NCI-H524 treated with DMSO at 0.1 percent for 48 hours (cell line): ENCODE measurements at regions not wholly inside any gene's neighbourhood (a gene's known extent, or its start where the extent isn't known, plus 50 kb on each side); places are given as distances from the start of the nearest gene placed in this dataset.
"Not testable (repeated sequence)": the region's sequence is repeated elsewhere in the genome, so short reads cannot be mapped to it uniquely, and the experiment has no call there.

Source experiments
- DNase-seq: peaks from one replicate; lab custom pipeline; 2025; lab: John Stamatoyannopoulos, UW

DNA sequence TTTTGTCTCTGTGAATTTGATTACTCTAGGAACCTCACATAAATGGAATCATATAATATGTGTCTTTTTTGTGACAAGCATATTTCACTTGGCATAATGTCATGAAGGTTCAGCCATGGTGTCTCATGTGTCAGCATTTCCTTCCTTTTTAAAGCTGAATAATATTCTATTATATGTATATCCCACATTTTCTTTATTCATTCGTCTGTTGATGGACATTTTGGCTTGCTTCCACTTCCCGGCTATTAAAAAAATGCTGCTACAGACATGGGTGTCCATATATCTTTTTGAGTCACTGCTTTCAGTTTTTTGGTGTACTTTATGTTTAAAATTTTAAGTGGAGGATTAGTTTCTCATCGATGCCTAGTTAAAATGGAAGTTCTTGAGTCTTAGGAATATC, 59.8 kb upstream of the C5orf63 start:
- DNase-seq = no peak

- DNase-seq = no peak
These were observed 63.6 kb upstream of the C5orf63 start for GRCh38 chr5:127136908-127137307.

- DNase-seq = no peak
These were observed 70.4 kb upstream of the C5orf63 start for GRCh38 chr5:127143722-127144121.

GRCh38 chr5:127153031-127153430, 79.7 kb upstream of the C5orf63 start:
- no peak for DNase-seq

DNA sequence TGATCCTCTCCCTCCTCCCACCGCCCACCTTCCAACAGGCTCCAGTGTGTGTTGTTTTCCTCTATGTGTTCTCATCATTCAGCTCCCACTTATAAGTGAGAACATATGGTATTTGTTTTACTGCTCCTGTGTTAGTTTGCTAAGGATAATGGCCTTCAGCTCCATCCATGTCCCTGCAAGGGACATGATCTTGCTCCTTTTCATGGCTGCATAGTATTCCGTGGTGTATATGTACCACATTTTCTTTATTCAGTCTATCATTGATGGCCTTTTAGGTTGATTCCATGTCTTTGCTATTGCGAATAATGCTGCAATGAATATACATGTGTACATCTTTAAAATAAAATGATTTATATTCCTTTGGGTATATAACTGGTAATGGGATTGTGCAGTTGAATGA, 80.2 kb upstream of the C5orf63 start:
- no peak for DNase-seq

- no peak for DNase-seq
These were observed 90.4 kb upstream of the C5orf63 start for GRCh38 chr5:127163750-127164149.

DNA sequence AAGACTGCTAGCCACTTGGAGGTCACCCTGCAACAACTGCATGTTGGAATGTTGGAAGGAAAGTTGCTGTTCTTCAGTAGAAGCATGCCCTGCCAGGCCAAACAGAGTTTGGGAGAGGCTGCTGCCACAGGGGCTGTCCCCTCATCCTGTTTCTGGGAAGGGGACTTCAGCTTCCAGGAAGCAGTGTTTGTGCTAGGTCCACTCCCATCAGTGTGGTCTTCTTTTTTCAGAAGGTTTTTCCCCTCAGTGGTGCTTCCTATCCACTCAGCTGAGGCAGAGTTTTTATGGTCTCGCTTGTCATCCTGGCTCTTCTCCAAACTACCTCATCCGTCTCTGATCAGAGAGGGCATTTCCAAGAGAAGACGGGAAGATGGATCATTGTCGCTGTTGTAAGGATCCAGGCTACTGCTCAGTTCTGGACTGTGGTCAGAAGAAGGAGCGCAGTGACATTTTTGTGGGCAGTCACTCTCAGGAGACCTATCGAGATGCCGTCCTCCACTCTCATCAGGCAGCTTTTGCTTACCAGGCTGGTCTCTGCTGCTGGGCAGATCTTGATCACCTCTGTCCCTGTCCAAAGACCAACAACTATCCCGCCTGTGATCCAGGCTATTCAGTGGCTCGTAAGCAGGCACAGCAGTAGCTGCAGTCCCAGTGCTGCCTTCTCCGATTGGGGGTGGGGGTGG, 97.8 kb upstream of the C5orf63 start:
- no peak for DNase-seq

DNA sequence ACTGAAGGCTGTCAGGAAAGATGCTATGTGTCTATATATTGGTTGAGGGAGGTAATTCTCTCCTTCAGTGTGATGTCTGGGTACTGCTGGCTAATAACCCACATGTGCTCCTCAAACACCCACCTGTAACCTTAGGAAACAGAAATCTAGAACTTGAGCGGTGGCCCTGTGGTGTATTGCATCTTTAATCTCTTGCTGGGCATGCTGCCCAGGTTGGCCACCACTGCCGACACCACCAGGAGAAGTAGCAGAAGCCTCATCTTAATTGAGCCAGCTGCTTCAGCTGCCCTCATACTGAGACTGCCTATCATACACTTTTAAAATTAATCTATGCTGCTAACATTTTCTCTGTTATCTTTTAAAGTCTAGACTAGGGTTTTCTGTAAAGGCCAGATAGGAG, 103.5 kb upstream of the C5orf63 start:
- DNase-seq = no peak

DNA sequence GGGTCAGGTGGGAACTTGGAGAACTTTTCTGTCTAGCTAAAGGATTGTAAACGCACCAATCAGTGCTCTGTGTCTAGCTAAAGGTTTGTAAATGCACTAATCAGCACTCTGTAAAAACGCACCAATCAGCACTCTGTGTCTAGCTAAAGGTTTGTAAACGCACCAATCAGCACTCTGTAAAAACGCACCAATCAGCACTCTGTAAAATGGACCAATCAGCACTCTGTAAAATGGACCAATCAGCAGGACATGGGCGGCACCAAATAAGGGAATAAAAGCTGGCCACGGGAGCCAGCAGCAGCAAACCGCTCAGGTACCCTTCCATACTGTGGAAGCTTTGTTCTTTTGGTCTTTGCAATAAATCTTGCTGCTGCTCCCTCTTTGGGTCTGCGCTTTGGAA, 108.0 kb upstream of the MEGF10 start:
- not testable (repeated sequence) for DNase-seq

GRCh38 chr5:127183332-127183731, 107.3 kb upstream of the MEGF10 start:
- no peak for DNase-seq

DNA sequence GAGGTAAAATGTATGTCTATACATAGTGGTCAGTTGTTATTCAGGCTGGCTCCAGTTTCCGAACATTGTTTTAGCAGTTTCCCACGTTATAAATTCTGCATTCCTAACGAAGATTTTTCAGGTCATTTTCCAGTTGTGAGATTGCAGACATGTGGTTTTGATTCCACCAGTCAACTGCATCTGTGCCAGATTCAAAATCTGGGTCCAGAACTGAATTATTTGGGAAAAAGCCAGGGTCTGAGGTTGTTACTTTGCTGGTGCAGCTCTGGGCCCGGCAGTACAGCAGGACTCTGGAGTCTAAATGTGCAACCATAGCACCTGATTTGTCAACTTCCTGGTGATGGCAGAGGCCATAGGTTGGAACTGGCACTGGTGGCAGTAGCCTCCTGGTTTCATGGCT, 105.7 kb upstream of the MEGF10 start:
- DNase-seq = no peak

- no peak for DNase-seq
These were observed 103.9 kb upstream of the MEGF10 start for GRCh38 chr5:127186657-127187056.

DNA sequence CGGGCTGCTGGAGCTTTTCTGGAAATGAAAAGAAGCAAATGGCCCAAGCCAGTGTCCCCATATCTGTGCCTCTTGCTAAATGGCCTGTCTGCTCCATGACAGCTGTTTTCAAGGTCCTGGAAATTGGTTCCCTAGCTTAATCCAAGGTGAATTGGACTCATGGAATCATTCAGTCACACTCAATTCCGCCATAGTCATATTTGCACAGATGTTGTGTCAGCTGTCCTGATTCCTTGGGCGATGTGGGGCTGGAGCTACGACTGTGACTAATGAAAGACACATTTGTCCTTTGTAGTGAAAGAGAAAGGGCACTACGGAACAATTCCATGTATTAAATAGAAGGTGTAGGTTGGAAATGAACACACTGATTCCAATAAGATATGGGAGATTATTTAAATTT, 102.9 kb upstream of the MEGF10 start:
- no peak for DNase-seq

GRCh38 chr5:127192150-127192549, 98.4 kb upstream of the MEGF10 start:
- DNase-seq = no peak

GRCh38 chr5:127192836-127193338, 97.7 kb upstream of the MEGF10 start:
- DNase-seq = no peak

GRCh38 chr5:127196042-127196441, 94.6 kb upstream of the MEGF10 start:
- DNase-seq = no peak

GRCh38 chr5:127197402-127198167, 93.0 kb upstream of the MEGF10 start:
- DNase-seq = not testable (repeated sequence)

- DNase-seq = not testable (repeated sequence)
These were observed 87.9 kb upstream of the MEGF10 start for GRCh38 chr5:127202738-127203137.

GRCh38 chr5:127203818-127204217, 86.8 kb upstream of the MEGF10 start:
- DNase-seq = no peak

DNA sequence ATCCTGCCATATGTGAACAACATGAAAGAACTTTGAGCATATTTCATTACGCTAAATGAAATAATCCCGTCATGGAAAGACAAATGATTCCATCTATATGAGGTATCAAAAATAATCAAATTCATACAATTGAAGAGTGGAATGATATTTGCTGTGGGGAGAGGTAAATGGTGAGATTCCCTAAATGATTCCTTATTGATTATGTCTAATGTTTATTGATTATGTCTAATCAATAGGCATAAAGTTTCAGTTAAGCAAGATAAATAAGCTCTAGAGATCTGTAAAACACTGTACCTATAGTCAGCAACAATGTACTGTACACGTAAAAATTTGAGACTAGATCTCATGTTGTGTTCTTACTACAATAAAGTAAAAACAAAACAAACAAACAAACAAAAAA, 85.4 kb upstream of the MEGF10 start:
- DNase-seq = no peak

DNA sequence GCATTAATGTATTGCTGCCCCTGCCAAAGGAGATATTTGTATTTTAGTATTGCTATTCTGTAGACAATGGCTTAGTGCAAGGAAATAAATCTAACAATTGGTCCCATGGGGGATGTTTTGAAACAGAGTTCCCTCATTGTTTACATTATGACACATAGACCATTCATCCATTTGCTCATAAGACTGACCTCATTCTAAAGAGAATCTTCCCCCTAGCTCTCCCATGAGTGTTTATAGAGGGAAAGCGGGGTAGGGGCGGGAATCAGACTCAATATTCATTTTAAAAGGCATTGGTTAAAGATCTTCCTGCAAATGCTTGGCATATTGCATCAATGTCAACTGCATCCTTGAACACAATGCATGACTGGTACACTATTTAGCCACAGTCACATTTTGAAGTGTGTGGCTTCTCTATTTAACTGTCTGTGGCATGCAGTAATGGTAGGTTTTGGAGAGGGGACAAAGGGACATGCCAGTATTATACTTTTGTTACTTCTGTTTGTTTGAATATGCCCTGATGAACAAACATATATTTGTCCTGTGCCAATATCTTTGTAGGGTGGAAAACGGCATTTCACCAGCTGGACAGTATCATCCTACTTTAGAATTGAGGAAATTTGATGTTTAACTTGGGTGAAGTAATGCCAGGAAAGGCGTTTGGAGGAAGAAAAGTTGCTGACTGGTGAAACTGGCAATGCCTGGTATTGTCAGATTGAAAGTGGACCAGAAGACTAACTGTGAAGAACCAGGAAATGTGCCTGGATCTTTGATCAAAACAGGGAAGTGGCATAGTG, 84.1 kb upstream of the MEGF10 start:
- DNase-seq = no peak

DNA sequence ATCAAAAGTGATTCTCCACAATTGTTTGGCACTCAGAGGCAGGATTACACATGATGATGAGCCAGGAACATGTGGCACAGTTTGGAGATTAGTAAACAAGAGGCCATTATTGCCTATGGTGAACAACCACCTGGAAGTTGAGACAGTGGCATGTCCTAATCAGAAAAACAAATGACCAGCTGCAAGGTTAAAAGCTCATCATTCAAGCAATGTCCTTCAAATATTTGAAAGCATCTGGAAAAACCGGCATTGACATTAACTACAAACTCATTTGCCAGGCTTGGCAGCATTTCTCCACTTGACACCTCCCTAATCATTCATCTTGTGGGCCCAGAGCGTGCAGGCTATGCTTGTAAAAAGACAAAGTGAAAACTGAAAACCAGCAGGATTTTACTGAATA, 80.6 kb upstream of the MEGF10 start:
- peak; percentile 25 for DNase-seq

GRCh38 chr5:127213231-127213630, 77.4 kb upstream of the MEGF10 start:
- no peak for DNase-seq
